IMR-90 (cell line): ENCODE measurements at regions not wholly inside any gene's neighbourhood (a gene's known extent, or its start where the extent isn't known, plus 50 kb on each side); places are given as distances from the start of the nearest gene placed in this dataset.

Experiments
- ATAC-seq: fragments of 200-7000 bp; cut with Tn5 transposase; 2 replicates; pipeline ENCODE4 v1.9.1; 2020; ENCODE audit warnings: low read depth, mild to moderate bottlenecking, moderate library complexity
- BruUV-seq: library from RNA; stranded (reverse); fragments of 400-500 nt; replicated peaks from 2 replicates; lab custom pipeline; 2021; lab: Mats Ljungman, UMichigan
- CTCF ChIA-PET: fragments of 300-600 bp; formaldehyde crosslinking; extraction: SDS; loops from one replicate; lab custom pipeline; 2021; ENCODE audit warnings: antibody characterized with exemption; lab: Yijun Ruan, JAX
- POLR2A ChIA-PET: fragments of 300-600 bp; sonication (Branson Sonifier 250); formaldehyde crosslinking; loops from one replicate; lab custom pipeline; 2022; ENCODE audit warnings: antibody characterized with exemption; ENCODE audit not compliant: unreplicated experiment; lab: Charles Lee
- DNase-seq: peaks from one replicate; pipeline ENCODE4 v3.0.0; 2013
- H2AFZ ChIP-seq: replicated peaks from 2 replicates; pipeline ENCODE3; 2013; ENCODE audit warnings: low read length, mild to moderate bottlenecking; ENCODE audit not compliant: poor library complexity
- H2AK5ac ChIP-seq: 2 replicates; pipeline ENCODE4 v1.6.1; 2013; ENCODE audit warnings: low read depth, low read length, inconsistent platforms
- H2AK9ac ChIP-seq: replicated peaks from 2 replicates; pipeline ENCODE3; 2013; ENCODE audit warnings: mild to moderate bottlenecking, low read depth, low read length, moderate library complexity; ENCODE audit not compliant: poor library complexity
- H2BK120ac ChIP-seq: 2 replicates; pipeline ENCODE4 v1.6.1; 2013; ENCODE audit warnings: low read depth, low read length, inconsistent platforms
- H2BK15ac ChIP-seq: 3 replicates; pipeline ENCODE4 v1.6.1; 2013; ENCODE audit warnings: low read depth, low read length, inconsistent platforms
- H2BK20ac ChIP-seq: 2 replicates; pipeline ENCODE4 v1.6.1; 2013; ENCODE audit warnings: low read depth, mild to moderate bottlenecking, inconsistent platforms, low read length, moderate library complexity
- H2BK5ac ChIP-seq: 2 replicates; pipeline ENCODE4 v1.6.1; 2013; ENCODE audit warnings: mild to moderate bottlenecking, low read depth, low read length, inconsistent platforms; ENCODE audit not compliant: poor library complexity, severe bottlenecking
- H3K14ac ChIP-seq: replicated peaks from 2 replicates; pipeline ENCODE4 v1.6.1; 2013; ENCODE audit warnings: low read depth, low read length, inconsistent platforms
- H3K18ac ChIP-seq: 2 replicates; pipeline ENCODE4 v1.6.1; 2013; ENCODE audit warnings: low read depth, low read length, control low read depth
- H3K23ac ChIP-seq: 2 replicates; pipeline ENCODE4 v1.6.1; 2013; ENCODE audit warnings: low read depth, low read length, inconsistent platforms
- H3K27ac ChIP-seq: 2 replicates; pipeline ENCODE4 v1.5.1; 2013; ENCODE audit warnings: mild to moderate bottlenecking, control low read depth, low read length; ENCODE audit not compliant: insufficient read depth
- H3K27me3 ChIP-seq: 2 replicates; pipeline ENCODE4 v1.6.1; 2013; ENCODE audit warnings: low read length; ENCODE audit not compliant: control insufficient read depth, insufficient read depth
- H3K36me3 ChIP-seq: 2 replicates; pipeline ENCODE4 v1.6.1; 2013; ENCODE audit warnings: low read length, mixed read lengths; ENCODE audit not compliant: control insufficient read depth, insufficient read depth
- H3K4ac ChIP-seq: 2 replicates; pipeline ENCODE4 v1.6.1; 2013; ENCODE audit warnings: low read depth, low read length, inconsistent platforms
- H3K4me1 ChIP-seq: 2 replicates; pipeline ENCODE4 v1.6.1; 2013; ENCODE audit warnings: low read length, mixed read lengths; ENCODE audit not compliant: control insufficient read depth, insufficient read depth
- H3K4me2 ChIP-seq: 2 replicates; pipeline ENCODE4 v1.6.1; 2013; ENCODE audit warnings: low read depth, mild to moderate bottlenecking, control low read depth, low read length, moderate library complexity
- H3K4me3 ChIP-seq: 2 replicates; pipeline ENCODE4 v1.5.1; 2013; ENCODE audit warnings: low read depth, mild to moderate bottlenecking, control low read depth, low read length, moderate library complexity; ENCODE audit not compliant: insufficient read depth
- H3K56ac ChIP-seq: 2 replicates; pipeline ENCODE4 v1.6.1; 2013; ENCODE audit warnings: low read length, inconsistent platforms; ENCODE audit not compliant: insufficient read depth; ENCODE audit errors: extremely low read depth
- H3K79me1 ChIP-seq, 2 experiments: 2 replicates each; pipeline ENCODE4 v1.6.1; 2013; ENCODE audit warnings: low read length in 2 of 2, inconsistent platforms in 1 of 2, low read depth in 1 of 2
- H3K9ac ChIP-seq: 2 replicates; pipeline ENCODE4 v1.6.1; 2013; ENCODE audit warnings: low read depth, low read length, control low read depth
- H3K9me1 ChIP-seq: 2 replicates; pipeline ENCODE4 v1.6.1; 2013; ENCODE audit warnings: low read length, inconsistent platforms; ENCODE audit not compliant: insufficient read depth
- H3K9me3 ChIP-seq: 2 replicates; pipeline ENCODE4 v1.6.1; 2013; ENCODE audit warnings: low read length; ENCODE audit not compliant: control insufficient read depth, insufficient read depth
- H4K20me1 ChIP-seq: 2 replicates; pipeline ENCODE4 v1.6.1; 2013; ENCODE audit warnings: low read length, inconsistent platforms; ENCODE audit not compliant: insufficient read depth
- H4K5ac ChIP-seq: 2 replicates; pipeline ENCODE4 v1.6.1; 2013; ENCODE audit warnings: mild to moderate bottlenecking, low read depth, low read length, control low read depth
- H4K8ac ChIP-seq, 2 experiments: 2 replicates each; pipeline ENCODE4 v1.6.1; 2013; ENCODE audit warnings: low read depth in 2 of 2, low read length in 2 of 2, control low read depth in 1 of 2, inconsistent platforms in 1 of 2
- H4K91ac ChIP-seq: 2 replicates; pipeline ENCODE4 v1.6.1; 2013; ENCODE audit warnings: low read depth, low read length, inconsistent platforms; ENCODE audit not compliant: insufficient read depth
- CEBPB ChIP-seq: IDR thresholded peaks from 2 replicates; pipeline ENCODE4 v1.6.1; 2012; ENCODE audit warnings: low read depth, low read length, improper control_type of control experiment
- CHD1 ChIP-seq: IDR thresholded peaks from 2 replicates; pipeline ENCODE4 v1.6.1; 2012; ENCODE audit warnings: low read depth, low read length, improper control_type of control experiment
- SMC3 ChIP-seq: fragments of 150-350 bp; IDR thresholded peaks from 2 replicates; pipeline ENCODE4 v1.6.1; 2016; ENCODE audit warnings: low read depth, mild to moderate bottlenecking, antibody characterized with exemption, low read length, moderate library complexity
- WGBS, 2 experiments: methylation state at CpG; one replicate each; pipeline versions ENCODE4 v1.1.5 to v1.1.7; 2013; ENCODE audit warnings: missing lambda C conversion rate in 2 of 2; ENCODE audit not compliant: insufficient read length in 1 of 2; ENCODE audit errors: extremely low coverage in 2 of 2; 5-methylcytosine and 5-hydroxymethylcytosine counted together
- dilution Hi-C: fragments of 300-500 bp; cut with HindIII; formaldehyde crosslinking; loops from one replicate; pipeline ENCODE4 v1.14.3; 2018; ENCODE audit warnings: low sequenced_read_pairs; ENCODE audit not compliant: unreplicated experiment
- in situ Hi-C: fragments of 300-500 bp; cut with MboI; formaldehyde crosslinking; loops from 3 replicates; pipeline ENCODE4 v1.14.3; 2019; ENCODE audit warnings: low sequenced_read_pairs, inconsistent platforms, mixed read lengths
- intact Hi-C: fragments of 100-400 bp; cut with micrococcal nuclease; formaldehyde crosslinking; loops from 2 replicates; pipeline ENCODE4 v1.10.0; 2022
- TF ChIP-seq, protein P1 (sequence below): fragments of 150-350 bp; IDR thresholded peaks from 2 replicates; pipeline ENCODE4 v1.6.1; 2016; ENCODE audit warnings: low read depth, mild to moderate bottlenecking, low read length, moderate library complexity, borderline replicate concordance
- TF ChIP-seq, protein P2 (sequence below): fragments of 150-350 bp; IDR thresholded peaks from 2 replicates; pipeline ENCODE4 v1.6.1; 2017; ENCODE audit warnings: mild to moderate bottlenecking, antibody characterized with exemption, low read length, low read depth

DNA sequence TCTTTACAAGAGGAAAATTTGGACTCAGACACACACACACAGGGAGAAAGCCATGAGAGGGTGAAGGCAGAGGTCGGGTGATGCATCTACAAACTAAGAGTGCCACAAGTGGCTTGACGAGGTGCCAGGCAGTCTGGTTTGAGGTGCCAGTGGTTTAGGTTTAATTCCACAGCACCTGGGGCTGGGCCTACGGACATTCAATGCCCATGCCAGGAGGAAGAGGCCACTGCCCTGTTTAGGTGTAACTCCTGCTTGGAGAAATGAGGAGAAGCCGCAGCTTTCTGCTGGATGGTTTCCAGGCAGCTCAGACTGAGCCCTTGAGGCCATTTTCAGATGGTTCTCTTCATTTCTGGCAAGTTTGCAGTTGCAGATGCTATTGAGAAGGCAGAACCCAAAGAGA, 83.6 kb downstream of the HTR5A start:
- H2AK5ac ChIP-seq = no peak overlapping the region
- H4K5ac ChIP-seq = no peak overlapping the region
- H3K4me2 ChIP-seq = no peak overlapping the region
- no CpG with 5 or more reads among the region's 4 CpGs for WGBS, 2 experiments
- H3K23ac ChIP-seq = no peak overlapping the region
- no peak overlapping the region for H3K14ac ChIP-seq
- no peaks in the 10 kb centered on the region for H4K20me1 ChIP-seq
- H3K4me1 ChIP-seq = no peaks in the 10 kb centered on the region
- no peak overlapping the region for H2BK15ac ChIP-seq
- H4K8ac ChIP-seq = no peak overlapping the region
- ChIA-PET CTCF (no interaction called here), POLR2A (no interaction called here)
- BruUV-seq = no TSS peak
- no peak overlapping the region for H3K27ac ChIP-seq
- H3K4ac ChIP-seq = no peak overlapping the region
- no peak for DNase-seq
- no peak overlapping the region for H3K9ac ChIP-seq
- no peaks in the 10 kb centered on the region for H3K36me3 ChIP-seq
- H2BK120ac ChIP-seq = no peak overlapping the region
- no peak overlapping the region for H4K91ac ChIP-seq
- H3K9me3 ChIP-seq = no peaks in the 10 kb centered on the region; the same call in 1 of the 2 replicates
- dilution Hi-C loops (no loop called here), in situ Hi-C loops (no loop called here), intact Hi-C loops (no loop called here)
- no peak overlapping the region for H3K56ac ChIP-seq
- no peak overlapping the region for H2AK9ac ChIP-seq
- no peaks in the 10 kb centered on the region for H3K79me1 ChIP-seq
- H3K4me3 ChIP-seq = no peak overlapping the region
- H2BK5ac ChIP-seq = no peak overlapping the region
- no peak overlapping the region for H2AFZ ChIP-seq
- no peaks in the 10 kb centered on the region for H3K9me1 ChIP-seq
- no peak for ATAC-seq
- no peak overlapping the region for H2BK20ac ChIP-seq
- H3K18ac ChIP-seq = no peak overlapping the region
- no peaks in the 10 kb centered on the region for H3K27me3 ChIP-seq
- TF ChIP-seq, protein P1, sequence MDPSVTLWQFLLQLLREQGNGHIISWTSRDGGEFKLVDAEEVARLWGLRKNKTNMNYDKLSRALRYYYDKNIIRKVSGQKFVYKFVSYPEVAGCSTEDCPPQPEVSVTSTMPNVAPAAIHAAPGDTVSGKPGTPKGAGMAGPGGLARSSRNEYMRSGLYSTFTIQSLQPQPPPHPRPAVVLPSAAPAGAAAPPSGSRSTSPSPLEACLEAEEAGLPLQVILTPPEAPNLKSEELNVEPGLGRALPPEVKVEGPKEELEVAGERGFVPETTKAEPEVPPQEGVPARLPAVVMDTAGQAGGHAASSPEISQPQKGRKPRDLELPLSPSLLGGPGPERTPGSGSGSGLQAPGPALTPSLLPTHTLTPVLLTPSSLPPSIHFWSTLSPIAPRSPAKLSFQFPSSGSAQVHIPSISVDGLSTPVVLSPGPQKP = no peak
- TF ChIP-seq CHD1 (no peak), CEBPB (no peak), SMC3 (no peak)
- TF ChIP-seq, protein P2, sequence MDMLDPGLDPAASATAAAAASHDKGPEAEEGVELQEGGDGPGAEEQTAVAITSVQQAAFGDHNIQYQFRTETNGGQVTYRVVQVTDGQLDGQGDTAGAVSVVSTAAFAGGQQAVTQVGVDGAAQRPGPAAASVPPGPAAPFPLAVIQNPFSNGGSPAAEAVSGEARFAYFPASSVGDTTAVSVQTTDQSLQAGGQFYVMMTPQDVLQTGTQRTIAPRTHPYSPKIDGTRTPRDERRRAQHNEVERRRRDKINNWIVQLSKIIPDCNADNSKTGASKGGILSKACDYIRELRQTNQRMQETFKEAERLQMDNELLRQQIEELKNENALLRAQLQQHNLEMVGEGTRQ = no peak
